Activated naive CD4-positive, alpha-beta T cell treated with anti-CD3 and anti-CD28 coated beads, Interleukin-2, amount 50 U/mL, for 16 hours (primary cell): ENCODE measurements at regions not wholly inside any gene's neighbourhood (a gene's known extent, or its start where the extent isn't known, plus 50 kb on each side); places are given as distances from the start of the nearest gene placed in this dataset.

Experiments
- DNase-seq: peaks from one replicate; pipeline ENCODE4 v3.0.0-alpha.2; 2020

DNA sequence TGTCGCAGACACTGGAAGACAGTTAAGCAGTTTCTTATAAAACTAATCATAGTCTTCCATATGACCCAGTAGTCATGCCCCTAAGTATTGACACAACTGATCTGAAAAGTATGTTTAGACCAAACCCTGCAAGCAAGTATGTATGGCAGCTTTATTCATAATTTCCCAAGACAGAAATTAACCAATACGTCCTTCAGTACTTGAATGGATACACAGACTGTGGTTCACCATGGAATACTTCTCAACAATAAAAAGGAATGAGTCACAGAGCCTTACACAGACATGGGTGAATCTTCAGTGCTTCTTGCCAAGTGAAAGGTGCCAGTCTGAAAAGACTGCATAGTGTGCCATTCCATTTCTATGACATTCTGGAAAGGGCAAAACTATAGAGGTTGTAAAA is 50.2 kb upstream of the AKR1E2 start:
- DNase-seq: no peak

DNA sequence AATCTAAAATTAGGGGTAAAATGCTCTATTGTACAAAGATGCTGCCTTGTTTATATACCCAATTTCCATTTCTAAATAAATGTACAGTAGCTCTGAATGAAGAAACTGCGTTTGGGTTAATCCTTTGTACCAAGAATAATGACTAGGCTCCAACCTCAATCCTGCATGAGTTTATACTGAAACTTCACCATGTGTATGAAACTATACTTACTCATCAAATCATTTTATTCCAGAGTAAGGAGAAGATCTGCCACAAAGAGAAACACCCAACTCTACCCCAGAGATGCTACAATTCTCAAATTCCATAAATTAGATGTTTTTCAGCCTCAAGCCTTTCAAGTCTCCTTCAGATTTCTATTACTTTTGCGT is 53.8 kb upstream of the AKR1E2 start:
- no peak for DNase-seq

DNA sequence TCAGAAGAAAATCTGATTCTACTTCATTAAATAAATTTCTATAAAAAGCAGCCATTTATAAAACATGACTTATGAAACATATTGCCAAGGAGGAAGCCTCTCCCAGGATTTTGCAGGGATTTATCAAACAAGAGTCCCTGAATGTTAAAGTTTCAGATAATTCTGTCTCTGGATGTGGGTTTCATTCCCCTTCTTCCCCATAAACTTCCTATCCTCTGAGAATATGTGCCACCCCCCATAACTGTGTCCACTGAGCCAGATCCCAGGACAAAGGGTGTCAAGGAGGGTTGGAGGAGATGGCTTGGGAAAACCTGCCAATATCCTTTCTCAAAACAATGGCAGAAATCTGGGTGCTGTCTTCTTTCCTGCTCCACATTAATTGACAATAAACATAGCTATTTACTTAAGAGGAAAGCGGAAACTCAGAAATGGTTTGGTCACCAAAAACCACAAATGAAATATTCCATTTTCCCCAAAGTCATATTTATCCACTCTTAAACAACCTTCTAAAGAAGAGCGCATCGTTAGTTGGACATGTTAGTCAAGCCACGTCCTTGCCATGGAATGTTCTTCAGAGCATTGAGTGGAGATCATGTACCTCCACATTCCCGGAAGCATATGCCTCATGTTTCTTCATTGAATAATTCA is 54.3 kb upstream of the AKR1E2 start:
- no peak for DNase-seq

DNA sequence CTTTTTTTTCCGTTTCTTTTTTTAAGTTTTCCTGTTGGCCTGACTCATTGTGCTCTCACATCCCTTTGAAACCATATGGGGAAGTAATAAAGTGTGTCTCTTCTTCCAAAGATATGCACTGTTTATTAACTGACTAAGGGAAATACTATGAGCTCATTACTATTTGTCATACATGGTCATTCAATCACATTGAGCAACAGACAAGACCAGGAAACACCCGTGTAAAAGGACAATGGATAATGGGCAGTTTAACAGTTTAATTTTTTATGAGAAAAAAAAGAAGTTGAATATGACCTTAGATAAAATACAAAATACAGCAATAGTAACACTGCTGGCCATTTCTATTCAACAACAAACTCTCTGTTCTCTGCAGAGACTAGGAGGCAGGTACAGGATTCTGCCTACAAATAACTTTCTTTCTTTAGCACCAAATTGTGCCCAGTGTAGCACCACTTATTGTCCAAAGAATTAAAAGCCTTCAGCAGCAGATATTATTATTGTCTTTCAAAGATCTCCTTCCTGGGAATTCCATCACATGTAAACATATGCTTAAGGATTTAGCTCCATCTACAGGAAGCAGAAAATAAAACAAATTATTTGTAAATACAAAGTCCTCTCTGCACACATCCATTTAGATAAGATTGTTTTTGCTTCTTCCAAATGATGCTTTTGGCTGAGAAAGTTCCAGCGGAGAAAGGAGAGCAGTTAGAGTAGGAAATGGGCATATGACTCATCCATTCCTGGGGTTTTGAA is 55.0 kb upstream of the AKR1E2 start:
- DNase-seq: no peak

DNA sequence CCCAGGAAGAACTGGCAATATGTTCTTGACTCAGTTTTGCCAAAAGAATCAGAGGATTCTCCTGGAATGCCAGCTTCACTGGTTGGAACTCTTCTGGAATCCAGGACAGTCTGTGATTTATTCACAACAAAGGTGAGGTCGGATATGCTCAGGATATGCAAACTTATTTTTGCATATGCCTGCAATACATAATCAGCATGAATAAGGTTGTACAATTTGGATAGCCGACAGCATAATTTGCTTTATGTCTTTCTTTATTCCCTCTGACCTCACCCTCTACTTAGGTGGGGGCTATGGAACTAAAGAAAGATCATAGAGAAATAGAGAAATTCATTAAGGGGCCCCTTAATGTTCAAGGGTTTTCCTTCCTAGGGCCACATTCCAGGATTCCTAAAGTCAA is 57.6 kb upstream of the AKR1E2 start:
- DNase-seq: no peak

DNA sequence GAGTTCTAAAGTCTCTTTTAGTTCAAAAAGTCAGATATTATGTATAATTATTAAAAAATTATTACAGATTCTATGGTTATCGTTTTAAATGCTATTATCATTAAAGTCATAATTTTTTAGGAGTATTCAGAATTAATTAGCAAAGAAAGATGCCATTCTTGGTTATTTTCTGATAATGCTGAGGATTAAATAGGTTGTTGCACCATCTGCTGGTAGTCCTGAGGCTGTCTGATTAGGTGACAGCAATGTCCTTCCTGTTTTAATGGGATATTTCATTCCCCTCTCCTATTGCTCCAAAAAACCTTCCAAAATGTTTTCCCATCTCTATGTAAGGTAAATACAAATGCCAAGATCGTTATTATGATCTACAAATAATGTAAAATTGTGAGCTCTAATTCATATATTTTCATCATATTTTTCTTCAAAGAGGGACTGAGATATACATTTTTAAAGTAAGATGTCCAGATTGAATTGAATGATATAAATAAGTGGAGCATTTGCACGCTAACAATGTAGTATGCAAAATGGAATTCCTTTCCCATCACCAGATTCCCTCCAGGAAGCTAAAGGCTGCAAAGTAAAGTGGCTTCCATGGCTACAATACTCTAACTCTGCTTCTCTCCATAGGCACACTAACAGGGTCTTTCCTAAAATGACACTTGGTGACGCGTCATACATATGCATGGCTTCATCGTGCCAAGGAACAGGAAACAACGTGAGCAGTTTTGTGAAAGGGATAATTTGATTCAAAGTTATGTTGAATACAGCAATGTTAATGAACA is 58.8 kb upstream of the AKR1E2 start:
- no peak for DNase-seq

DNA sequence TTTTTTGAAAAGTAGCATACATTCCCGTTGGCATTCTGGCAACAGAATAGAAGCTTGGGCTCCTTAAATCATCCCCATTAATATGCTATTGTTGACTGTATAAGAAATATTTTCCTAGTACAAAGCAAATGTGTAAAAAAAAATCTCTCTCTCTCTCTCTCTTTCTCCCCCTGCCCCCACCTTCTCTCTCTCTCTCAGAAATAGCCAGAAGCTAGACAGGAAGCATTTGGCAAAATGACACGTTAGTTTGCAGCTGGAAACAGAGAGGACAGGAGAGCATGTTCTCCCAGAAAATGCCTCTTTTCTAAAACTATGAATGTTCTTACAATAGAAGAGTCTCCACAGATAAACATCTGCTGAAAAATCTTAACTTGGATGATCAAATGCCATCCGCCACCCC is 59.6 kb upstream of the AKR1E2 start:
- no peak for DNase-seq

DNA sequence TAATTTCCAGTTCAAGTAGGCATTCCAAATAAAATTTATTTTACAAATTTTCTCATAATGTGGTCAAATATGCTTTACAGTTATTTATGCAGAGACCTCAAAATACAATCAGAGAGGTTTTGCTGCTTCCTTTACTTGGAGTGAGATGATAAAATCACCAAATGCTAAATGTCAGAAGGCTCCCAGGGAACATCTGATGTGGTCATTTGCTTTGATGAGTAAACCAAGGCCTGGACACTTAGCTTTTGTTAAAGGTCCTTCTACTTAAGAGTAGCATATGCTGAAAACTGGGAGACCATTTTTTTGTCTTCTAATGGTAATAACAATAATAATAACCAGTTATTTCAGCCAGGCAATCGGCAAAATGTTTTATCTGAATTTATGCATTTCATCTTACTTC is 60.6 kb upstream of the AKR1E2 start:
- no peak for DNase-seq

DNA sequence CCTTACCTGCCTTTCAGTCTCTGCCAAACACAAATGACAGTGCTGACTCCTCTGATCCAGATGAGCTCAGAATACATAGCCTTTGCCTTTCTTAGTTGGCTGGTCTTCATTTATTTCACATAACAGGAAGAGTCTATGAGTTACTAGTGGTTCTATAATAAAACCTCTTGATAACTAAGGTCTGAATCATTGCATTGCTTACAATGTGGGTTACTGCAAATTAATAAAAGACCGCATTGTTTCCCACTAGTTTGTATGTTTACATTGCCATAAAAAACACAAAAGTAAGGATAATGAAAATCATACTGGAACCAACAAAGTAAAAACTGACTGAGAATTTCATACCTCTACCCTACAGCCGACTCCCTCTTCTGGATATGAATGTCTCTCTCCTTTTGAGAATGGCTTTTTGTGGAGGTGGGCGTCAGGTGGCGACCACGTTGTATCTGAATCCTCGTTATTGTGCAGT is 62.0 kb upstream of the AKR1E2 start:
- DNase-seq: no peak

DNA sequence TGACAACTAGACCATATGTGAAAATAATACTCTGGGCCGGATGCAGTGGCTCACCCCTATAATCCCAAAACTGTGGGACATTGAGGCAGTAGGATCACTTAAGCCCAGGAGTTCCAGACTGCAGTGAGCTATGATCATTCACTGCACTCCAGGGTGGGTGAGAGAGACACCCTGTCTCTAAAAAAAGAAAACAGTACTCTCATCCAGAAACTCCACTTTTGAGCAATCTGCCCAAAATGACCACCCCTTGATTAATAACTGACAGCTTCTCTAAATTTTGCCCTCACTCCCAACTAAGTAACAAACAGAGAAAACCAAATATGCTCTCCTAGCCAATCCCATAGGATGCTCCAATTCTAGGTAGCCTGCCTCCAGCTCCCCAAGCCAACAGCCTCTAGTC is 62.5 kb upstream of the AKR1E2 start:
- DNase-seq: no peak

DNA sequence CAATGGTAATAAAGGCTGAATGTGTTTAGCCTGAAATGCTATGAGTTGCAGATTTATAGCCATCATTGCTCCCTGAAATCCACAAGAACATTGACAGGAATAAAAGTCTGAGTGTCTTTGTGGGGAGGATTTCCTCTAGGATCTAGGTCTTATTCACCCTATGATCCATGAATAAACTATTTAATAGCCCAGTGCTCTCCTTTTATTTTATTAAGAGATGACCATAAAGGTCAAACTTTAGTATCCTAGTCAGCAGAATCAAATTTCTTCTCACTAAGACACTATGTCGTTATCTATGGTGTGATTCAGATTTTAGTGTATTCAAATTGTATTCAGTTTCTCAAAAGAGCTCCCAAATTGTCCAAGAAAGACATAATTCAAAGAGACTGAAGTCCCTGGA is 67.8 kb upstream of the AKR1E2 start:
- DNase-seq: no peak

DNA sequence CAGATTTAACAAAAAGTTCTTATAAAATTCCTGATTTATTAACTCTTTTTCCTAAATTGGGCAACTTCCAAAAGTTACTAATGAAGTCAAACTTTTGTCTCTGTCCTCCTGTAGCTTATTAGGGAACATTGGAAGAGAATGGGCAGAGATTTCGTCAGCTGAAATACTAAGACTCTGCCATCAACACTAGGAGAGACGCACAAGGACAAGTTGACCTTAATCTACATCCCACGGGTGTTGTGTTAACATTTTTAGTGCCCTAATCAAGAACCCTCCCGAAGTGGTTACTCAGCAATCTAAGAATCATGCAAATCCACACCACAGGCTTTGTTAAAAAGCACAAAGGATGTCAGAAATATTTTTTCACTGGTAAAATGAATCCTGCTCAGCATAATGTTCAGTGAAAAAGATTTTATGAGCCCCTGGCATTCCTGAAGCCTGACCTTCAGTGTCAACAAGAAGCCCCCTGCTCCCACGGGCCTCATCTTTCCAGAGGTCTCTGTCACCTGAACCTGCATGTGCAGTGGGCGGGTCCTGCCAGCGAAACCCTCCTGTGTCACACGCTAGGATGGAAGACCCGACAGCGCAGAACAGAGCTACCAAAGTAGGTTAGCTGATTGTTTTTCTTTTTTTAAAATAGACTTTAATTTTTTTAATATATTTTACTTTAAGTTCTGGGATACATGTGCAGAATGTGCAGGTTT is 70.6 kb upstream of the AKR1E2 start:
- no peak for DNase-seq

DNA sequence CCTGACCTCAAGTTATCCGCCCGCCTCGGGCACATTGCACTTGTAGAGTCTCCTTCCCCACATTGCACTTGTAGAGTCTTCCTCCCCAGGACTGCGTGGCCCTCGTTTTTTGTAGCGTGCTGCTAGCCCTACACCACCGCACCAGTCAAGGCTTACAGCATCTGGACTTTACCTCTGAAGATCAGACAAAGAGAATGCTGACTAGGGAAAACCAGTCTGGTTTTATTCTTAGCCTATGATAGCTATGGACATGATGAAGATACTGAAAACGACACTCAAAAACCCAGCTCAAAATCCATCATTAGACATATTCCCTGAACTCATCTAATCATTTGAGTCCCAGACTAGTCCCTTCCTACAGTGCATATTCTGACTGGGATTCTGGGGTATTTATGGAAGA is 71.9 kb upstream of the AKR1E2 start:
- DNase-seq: no peak

DNA sequence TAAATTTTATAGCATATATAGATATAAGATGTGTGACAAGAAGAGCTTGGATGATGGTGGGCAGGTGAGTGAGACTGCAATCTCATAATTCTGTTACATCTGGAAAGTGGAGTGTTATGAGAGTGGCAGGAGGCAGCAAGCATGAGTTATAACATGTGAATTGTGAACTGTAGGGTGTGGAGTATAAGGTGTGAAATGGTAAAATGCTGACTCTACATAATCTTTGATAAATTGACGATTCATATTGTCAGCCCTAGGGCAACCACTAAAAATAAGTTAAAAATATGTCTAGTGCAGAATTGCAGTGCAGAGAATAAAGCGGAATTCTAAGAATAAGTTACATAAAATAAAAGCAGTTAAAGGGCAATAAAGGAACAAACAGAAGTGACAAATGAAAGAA is 74.8 kb upstream of the AKR1E2 start:
- no peak for DNase-seq

DNA sequence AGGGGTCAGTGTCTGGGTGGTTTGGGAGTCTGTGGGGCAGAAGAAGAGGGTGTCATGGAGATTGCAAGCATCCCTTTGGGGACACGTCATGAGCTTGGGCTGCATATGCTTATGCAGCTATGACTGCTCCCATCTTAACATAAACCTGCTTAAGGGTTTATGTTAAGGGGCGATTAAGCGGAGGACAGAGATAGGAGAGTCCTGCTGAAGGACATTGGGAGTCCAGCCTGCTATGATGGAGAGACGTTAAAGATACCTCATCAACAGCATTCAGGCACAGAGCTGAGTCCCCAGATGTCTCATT is 76.8 kb upstream of the AKR1E2 start:
- no peak for DNase-seq

DNA sequence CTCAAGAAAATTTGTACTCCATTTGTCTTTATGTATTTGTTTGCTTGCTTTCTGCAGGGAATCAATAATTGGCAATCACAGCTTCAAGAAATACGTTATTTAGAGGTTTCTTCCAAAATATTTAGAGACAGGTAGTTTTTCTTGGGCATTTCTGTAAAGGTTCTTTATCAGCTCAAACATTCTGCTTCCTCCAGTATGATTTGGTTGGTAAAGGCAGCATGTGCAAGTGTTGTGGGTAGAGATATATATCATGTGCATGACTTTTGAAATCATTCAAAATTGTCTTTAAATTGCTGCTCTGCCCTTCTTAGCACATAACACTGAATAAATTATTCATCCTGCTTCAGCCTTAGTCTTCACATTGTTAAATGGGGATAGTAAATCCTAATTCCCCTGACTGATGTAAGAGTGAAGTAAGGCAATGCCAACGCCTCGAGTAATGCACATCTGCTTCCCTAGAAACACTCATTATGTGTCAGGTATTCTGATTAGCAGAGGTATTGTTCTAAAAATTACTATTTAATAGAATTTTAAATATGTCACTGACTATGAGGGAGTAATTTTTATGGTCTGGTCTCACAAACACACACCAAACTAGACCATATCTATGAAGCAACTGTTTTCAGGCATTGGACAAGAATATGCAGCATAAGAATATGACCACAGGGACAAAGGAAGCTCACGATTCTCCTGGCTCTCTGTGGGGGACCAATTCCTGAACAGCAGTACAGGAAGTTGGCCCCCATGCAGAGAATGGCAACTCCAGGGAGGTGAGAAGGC is 77.3 kb upstream of the AKR1E2 start:
- DNase-seq: no peak

DNA sequence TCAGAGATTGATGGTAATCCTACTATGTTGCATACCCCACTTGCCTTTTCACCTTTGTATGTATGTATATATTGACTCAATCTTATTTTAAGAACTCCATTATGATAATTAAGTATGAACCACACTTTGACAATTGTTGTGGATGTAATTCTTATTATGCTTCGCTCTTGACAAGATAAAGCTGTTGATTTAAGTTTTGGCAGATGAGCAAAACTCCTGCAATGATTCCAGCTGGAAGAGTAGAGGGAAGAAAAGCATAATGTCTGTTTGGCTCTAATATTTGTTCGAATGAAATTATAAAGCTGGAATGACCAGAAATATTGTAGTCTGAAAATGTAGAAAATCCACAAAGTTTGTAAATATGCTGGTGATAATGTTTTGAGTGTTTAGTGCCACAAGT is 83.8 kb upstream of the AKR1E2 start:
- DNase-seq: no peak

DNA sequence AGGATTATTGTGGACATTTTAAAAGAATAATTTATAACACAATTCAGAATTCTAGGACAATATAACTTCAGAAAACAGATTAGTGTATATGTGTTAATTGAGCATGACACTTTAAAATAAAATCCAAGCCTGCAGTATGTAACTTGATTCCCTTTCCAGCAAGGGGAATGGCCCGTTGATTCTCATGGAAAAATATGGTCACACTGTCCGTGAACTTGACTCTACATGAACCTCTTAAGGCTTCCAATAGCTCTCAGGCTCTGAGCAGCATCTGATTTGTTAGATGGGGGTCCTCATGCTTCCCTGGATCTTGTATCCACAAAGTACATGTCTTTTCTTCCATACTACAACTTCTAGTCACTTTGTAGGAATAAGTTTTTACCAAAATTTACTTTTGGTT is 85.5 kb upstream of the AKR1E2 start:
- no peak for DNase-seq

DNA sequence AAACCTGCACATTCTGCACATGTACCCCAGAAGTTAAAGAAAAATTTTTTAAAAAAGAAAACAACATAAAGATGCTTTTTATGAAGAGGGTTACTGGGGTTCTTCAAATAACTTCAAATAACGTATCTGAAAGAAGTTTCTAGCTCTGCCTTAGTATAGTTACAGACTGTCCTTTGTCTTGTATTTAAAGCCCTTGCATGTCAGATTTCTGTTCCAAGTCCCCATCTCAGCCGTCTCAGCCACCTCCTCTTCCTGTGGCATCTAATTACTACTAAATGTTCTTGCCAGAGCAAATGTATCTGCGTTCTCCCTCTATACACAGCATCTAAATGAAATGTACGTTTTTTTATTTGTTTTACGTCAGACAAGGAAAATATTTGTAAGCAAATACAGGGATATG is 89.4 kb upstream of the AKR1E2 start:
- DNase-seq: no peak

DNA sequence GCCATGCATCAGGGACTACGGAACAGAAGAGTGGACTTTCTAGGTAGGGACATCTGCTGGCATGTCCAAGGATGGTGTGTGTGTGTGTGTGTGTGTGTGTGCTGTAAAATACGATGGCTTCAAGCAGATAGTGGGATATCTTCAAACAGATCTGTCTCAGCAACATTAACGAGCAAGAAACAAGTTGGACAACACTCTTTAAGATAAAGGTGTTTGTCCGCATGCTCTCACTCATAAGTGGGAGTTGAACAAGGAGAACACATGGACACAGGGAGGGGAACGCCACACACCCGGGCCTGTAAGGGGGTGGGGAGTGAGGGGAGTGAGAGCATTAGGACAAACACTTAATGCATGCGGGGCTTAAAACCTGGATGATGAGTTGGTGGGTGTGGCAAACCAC is 89.8 kb upstream of the AKR1E2 start:
- DNase-seq: no peak

DNA sequence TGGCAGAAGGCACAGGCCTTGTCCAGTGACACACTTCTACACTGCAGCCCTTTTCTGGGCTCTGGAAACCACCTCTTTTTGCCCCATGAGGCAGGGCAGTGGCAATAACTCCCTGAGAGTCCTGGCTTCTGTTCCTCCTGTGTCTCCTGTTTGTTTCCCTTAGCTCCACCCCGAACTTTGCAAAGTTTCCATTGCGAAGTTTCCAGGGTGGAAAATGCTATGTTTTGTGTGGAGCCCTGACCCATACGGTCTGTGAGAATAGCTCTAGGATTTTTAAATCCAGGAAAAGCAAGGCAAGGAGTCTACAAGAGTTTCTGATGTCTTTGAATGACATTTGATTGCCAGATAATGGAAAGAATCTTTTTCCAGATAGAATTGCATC is 92.2 kb upstream of the AKR1E2 start:
- DNase-seq: no peak

DNA sequence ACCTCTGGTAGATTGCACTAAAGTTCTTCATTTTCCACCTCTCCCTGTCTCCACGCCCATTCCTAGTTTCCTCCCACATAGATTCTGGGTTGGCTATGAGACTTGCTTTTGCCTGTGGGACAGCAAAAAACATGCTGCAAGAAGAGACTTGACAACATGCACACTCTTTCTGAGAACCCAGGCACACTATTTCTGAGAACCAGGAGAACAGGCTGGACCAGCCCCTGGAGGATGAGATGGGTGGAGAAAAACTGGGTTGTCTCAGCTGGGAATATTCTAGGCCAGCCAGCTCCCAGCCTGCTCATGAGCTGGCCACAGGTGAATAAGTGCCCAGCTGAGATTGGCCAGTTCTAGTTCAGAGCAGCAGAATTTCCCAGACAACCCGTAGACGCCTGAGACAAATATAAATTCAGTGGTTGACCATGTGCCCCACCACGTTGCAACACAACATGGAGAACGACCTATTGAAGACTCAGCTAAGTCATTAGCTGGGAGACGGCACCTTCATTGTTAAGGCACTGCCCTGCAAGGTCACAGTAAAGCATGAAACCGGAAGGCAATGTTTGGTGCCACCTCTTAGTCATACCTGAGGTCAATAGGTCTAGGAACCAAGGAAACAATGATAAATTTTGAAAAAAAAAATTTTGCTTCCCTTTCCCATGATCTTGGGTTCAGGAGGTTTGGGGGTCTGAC is 92.7 kb upstream of the AKR1E2 start:
- DNase-seq: no peak
